ENCODE measurements at regions not wholly inside any gene's neighbourhood (a gene's known extent, or its start where the extent isn't known, plus 50 kb on each side); places are given as distances from the start of the nearest gene placed in this dataset.
A peak's percentile ranks its signal among the peaks of the same experiment; 100 is the strongest.
"Not testable (repeated sequence)": the region's sequence is repeated elsewhere in the genome, so short reads cannot be mapped to it uniquely, and the experiment has no call there.

- Mint-ChIP-seq H3K4me1 (ENCODE audit: low read depth) (peaks cover 4% of the 10 kb centered on the region), H3K9me3 (ENCODE audit: low read depth) (peaks cover 13% of the 10 kb centered on the region), H3K4me3 (ENCODE audit: low read depth) (no peak overlapping the region), H3K27ac (no peak overlapping the region), H3K27me3 (peaks cover 3% of the 10 kb centered on the region), H3K36me3 (ENCODE audit: insufficient read depth) (peaks cover 1% of the 10 kb centered on the region)
- DNase-seq (ENCODE audit: low spot score, unreplicated experiment), result no peak
- TF ChIP-seq CTCF (IDR thresholded peaks at IDR 0.05; ENCODE audit: unreplicated experiment), result no peak
Observed at GRCh38 chr10:118971187-118971586, 58.3 kb upstream of the NANOS1 start.

- peaks cover 13% of the 10 kb centered on the region for H3K9me3 Mint-ChIP-seq (ENCODE audit: low read depth)
- peak overlapping the region; percentile 57 for H3K27ac Mint-ChIP-seq
- no peak for DNase-seq (ENCODE audit: low spot score, unreplicated experiment)
- no peak for TF ChIP-seq CTCF (IDR thresholded peaks at IDR 0.05; ENCODE audit: unreplicated experiment)
- peaks cover 1% of the 10 kb centered on the region for H3K36me3 Mint-ChIP-seq (ENCODE audit: insufficient read depth)
- peaks cover 4% of the 10 kb centered on the region for H3K4me1 Mint-ChIP-seq (ENCODE audit: low read depth)
- H3K4me3 Mint-ChIP-seq (ENCODE audit: low read depth), result no peak overlapping the region
- H3K27me3 Mint-ChIP-seq, result peaks cover 2% of the 10 kb centered on the region
Observed at GRCh38 chr10:118971876-118972275, 57.6 kb upstream of the NANOS1 start.

- TF ChIP-seq CTCF (IDR thresholded peaks at IDR 0.05; ENCODE audit: unreplicated experiment), result no peak
- Mint-ChIP-seq H3K9me3 (ENCODE audit: low read depth) (peaks cover 13% of the 10 kb centered on the region), H3K27me3 (no peaks in the 10 kb centered on the region), H3K27ac (no peak overlapping the region), H3K4me1 (ENCODE audit: low read depth) (peaks cover 4% of the 10 kb centered on the region), H3K4me3 (ENCODE audit: low read depth) (no peak overlapping the region), H3K36me3 (ENCODE audit: insufficient read depth) (peaks cover 1% of the 10 kb centered on the region)
- no peak for DNase-seq (ENCODE audit: low spot score, unreplicated experiment)
Observed at GRCh38 chr10:118973744-118974143, 55.8 kb upstream of the NANOS1 start.

- Mint-ChIP-seq H3K4me3 (ENCODE audit: low read depth) (no peak overlapping the region), H3K4me1 (ENCODE audit: low read depth) (no peaks in the 10 kb centered on the region), H3K9me3 (ENCODE audit: low read depth) (peaks cover 13% of the 10 kb centered on the region), H3K27ac (no peak overlapping the region), H3K36me3 (ENCODE audit: insufficient read depth) (peaks cover 1% of the 10 kb centered on the region), H3K27me3 (no peaks in the 10 kb centered on the region)
- no peak for TF ChIP-seq CTCF (IDR thresholded peaks at IDR 0.05; ENCODE audit: unreplicated experiment)
- DNase-seq (ENCODE audit: low spot score, unreplicated experiment), result no peak
Observed at GRCh38 chr10:118974951-118975350, 54.6 kb upstream of the NANOS1 start.

- not testable (repeated sequence) for H3K27me3 Mint-ChIP-seq; H3K36me3 Mint-ChIP-seq (ENCODE audit: insufficient read depth); DNase-seq (ENCODE audit: low spot score, unreplicated experiment); H3K4me3 Mint-ChIP-seq (ENCODE audit: low read depth); H3K4me1 Mint-ChIP-seq (ENCODE audit: low read depth); H3K27ac Mint-ChIP-seq
- peaks cover 13% of the 10 kb centered on the region for H3K9me3 Mint-ChIP-seq (ENCODE audit: low read depth)
Observed at GRCh38 chr10:118976219-118976618, 53.3 kb upstream of the NANOS1 start.

GRCh38 chr10:118977022-118977599 is 52.4 kb upstream of the NANOS1 start:
- H3K4me1 Mint-ChIP-seq (ENCODE audit: low read depth), result no peaks in the 10 kb centered on the region
- no peak overlapping the region for H3K27ac Mint-ChIP-seq
- H3K27me3 Mint-ChIP-seq, result peaks cover 2% of the 10 kb centered on the region
- peaks cover 13% of the 10 kb centered on the region for H3K9me3 Mint-ChIP-seq (ENCODE audit: low read depth)
- no peak for DNase-seq (ENCODE audit: low spot score, unreplicated experiment)
- peaks cover 1% of the 10 kb centered on the region for H3K36me3 Mint-ChIP-seq (ENCODE audit: insufficient read depth)
- TF ChIP-seq CTCF (IDR thresholded peaks at IDR 0.05; ENCODE audit: unreplicated experiment), result no peak
- H3K4me3 Mint-ChIP-seq (ENCODE audit: low read depth), result no peak overlapping the region

Data from progenitor cell of endocrine pancreas (in vitro differentiated cells).